Spleen (tissue), 7 donors: ENCODE measurements at regions not wholly inside any gene's neighbourhood (a gene's known extent, or its start where the extent isn't known, plus 50 kb on each side); places are given as distances from the start of the nearest gene placed in this dataset.

Experiments
- CTCF ChIP-seq, 11 experiments: fragments of 200-600 bp in 7 of 11; fragments of 450-650 bp in 4 of 11; sonication (generic) in 4 of 11; IDR thresholded peaks in 8 of 11; conservative IDR thresholded peaks in 3 of 11; 1 replicate in 7 of 11; 2 replicates in 4 of 11; pipeline versions ENCODE4 v1.4.0 to v1.8.0; 2016 to 2021; ENCODE audit warnings: antibody characterized with exemption in 11 of 11, inconsistent platforms in 4 of 11, mild to moderate bottlenecking in 1 of 11
- POLR2A ChIP-seq, 3 donors: fragments of 450-650 bp; IDR thresholded peaks; one replicate each; pipeline ENCODE4 v1.5.1; 2017; ENCODE audit warnings: antibody characterized with exemption in 3 of 3, mild to moderate bottlenecking in 1 of 3
- POLR2AphosphoS5 ChIP-seq, 3 donors: sonication (generic); formaldehyde crosslinking; IDR thresholded peaks; one replicate each; pipeline ENCODE4 v1.5.1; 2017; ENCODE audit warnings: antibody characterized with exemption in 3 of 3
- donor health status: DM: no; HTN: no; CAD: no; lungs with moderate emphysema.
- donor health status: DM: no; HTN: no; CAD: no.
- donor health status: DM: no; HTN: no; CAD: no.

GRCh38 chr13:61700181-61700580 is 284.5 kb upstream of the PCDH20 start:
- TF ChIP-seq CTCF (IDR thresholded peaks at IDR 0.05 in 8 of 11, conservative IDR thresholded peaks at IDR 0.05 in 3 of 11) (no peak), POLR2A (IDR thresholded peaks at IDR 0.05) (no peak), POLR2AphosphoS5 (IDR thresholded peaks at IDR 0.05) (no peak)
